ENCODE measurements at regions not wholly inside any gene's neighbourhood (a gene's known extent, or its start where the extent isn't known, plus 50 kb on each side); places are given as distances from the start of the nearest gene placed in this dataset.
"Not testable (repeated sequence)": the region's sequence is repeated elsewhere in the genome, so short reads cannot be mapped to it uniquely, and the experiment has no call there.

GRCh38 chr10:29769277-29769676 is 134.5 kb upstream of the SVIL start:
- not testable (repeated sequence) for TF ChIP-seq POLR2A (IDR thresholded peaks at IDR 0.05; ENCODE audit: low read depth, low read length); POLR2AphosphoS5 (IDR thresholded peaks at IDR 0.05; ENCODE audit: low read depth, low read length); PAX5 (IDR thresholded peaks at IDR 0.05; ENCODE audit: insufficient read depth, low read length, severe bottlenecking); TAF1 (IDR thresholded peaks at IDR 0.05; ENCODE audit: low read depth, low read length); SPI1 (IDR thresholded peaks at IDR 0.05; ENCODE audit: low read depth, low read length); POU2F2 (IDR thresholded peaks at IDR 0.05; ENCODE audit: low read depth, low read length)

All from GM12891 (cell line).